Hematopoietic multipotent progenitor cell treated with erythropoietin and hydrocortisone succinate and interleukin-3 and kit ligand, for 4 days (in vitro differentiated cells): ENCODE measurements at regions not wholly inside any gene's neighbourhood (a gene's known extent, or its start where the extent isn't known, plus 50 kb on each side); places are given as distances from the start of the nearest gene placed in this dataset.

ENCODE experiments used
- DNase-seq: peaks from one replicate; pipeline ENCODE4 v3.0.0-alpha.2; 2015

DNA sequence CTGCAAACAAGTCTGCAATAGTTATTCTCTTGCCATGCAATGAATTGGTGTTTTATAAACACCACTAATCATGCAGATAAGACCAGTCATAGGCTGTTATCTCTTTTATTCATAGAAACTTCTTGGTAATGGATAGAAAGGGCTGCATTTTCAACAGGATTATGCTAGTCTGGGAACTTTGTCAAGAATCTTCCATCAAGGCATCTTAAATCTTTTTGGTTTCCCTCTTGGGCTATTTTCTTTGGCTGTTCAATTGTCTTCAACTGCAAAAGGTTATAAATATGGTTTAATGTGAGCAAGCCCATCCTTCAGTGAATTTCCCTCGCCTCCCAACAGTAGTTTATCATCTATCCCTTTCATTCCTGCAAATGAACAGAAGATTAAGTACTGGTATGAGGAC is 59.0 kb upstream of the MINAR1 start:
- no peak for DNase-seq

DNA sequence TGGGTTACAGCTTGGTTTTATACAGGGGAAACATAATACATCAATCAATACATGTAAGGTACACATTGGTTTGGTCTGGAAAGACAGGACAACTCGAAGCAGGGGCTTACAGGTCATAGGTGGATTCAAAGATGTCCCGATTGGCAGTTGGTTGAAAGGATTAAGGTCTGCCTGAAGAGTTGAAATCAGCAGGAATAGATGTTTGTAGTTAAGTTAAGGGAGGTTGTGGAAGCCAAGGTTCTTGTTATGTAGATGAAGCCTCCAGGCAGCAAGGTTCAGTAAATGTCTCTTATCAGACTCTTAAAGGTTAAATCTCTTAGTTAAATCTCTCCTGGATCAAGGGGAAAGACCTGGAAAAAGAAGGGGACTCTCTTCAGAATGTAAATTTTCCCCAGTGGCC is 58.4 kb upstream of the MINAR1 start:
- no peak for DNase-seq

DNA sequence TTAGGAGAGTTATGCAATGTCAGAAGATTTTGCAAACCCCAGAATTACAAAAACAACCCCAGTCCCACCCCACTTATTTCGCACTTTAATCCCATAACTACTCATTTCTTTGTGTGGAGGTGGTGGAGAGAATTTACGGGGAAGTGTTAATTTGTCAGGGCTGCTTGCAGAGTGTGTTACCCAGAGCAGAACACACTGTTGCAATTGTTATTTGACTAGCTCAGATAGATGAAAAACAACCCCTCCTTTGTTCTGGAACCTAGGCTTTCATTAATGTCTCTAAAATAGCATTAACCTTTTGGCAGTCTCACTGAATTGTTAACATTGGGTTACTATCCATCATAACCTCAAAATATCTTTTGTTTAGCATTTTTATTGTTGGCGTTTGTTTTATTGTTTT is 55.8 kb upstream of the MINAR1 start:
- DNase-seq = no peak

DNA sequence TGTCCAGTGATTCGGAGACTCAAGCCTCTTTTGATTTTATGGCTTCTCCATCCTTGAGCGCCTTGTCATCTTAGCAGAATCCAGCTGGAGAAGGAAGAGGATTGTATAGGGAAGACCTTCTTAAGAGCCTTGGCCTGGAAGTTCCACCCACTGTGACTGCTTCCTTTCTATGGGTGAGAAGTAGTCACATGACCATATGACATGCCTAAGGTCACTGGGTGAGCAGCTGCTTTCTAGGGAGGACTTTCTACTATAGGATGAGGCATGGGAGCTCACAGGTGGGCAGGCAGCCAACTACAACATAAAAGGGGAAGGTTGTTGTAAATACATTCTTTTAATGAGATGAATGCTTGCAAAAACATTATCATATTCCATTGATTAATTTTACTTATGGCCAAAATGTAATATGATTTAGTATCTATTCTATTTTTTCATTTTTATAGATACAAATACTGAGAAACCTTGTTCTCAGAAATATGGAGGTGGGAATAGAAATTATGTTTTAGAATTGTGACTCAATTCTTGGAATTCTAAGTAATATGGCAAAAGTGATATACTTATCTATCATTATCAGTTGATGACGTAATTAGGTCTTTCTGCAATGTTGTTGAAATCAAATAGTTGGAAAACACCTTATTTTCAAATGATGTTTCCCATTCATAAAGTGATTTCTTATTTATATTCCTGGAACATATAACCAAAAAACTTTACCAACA is 53.6 kb upstream of the MINAR1 start:
- DNase-seq = peak; percentile 41

DNA sequence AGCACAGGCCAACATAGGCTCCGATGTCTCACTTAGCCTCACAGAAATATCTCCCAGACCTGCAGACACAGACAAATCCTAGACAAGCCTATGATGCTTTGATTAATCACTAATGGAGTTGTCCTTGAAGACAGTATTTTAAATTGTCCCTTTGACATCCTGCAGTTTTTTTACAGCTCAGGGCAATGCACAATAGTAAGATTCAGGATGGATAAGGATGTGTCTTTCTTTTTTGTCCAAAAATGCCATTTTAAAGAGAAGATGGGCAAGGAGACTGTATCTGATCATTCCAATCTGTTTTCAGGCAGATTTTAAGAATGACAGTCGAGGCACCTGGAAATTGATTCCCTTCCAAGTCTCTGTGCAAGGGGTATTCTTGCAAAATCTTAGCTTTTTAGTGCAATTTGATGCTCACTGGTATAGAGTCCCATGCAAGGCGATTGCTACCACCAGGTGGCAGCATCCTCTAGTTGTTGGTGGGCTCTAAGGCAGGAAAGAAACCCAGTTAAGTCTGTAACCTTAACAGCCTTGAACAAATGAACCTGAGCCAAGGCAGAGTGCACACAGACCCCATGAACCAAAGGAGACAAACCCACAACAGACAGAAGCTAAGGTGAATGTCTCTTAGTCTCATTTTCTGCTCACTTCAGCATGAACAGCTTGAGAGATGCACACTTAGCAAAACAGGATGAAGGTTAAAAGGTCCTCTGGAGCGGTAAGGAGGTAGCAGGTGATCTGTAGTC is 51.2 kb upstream of the MINAR1 start:
- DNase-seq = peak; percentile 85

DNA sequence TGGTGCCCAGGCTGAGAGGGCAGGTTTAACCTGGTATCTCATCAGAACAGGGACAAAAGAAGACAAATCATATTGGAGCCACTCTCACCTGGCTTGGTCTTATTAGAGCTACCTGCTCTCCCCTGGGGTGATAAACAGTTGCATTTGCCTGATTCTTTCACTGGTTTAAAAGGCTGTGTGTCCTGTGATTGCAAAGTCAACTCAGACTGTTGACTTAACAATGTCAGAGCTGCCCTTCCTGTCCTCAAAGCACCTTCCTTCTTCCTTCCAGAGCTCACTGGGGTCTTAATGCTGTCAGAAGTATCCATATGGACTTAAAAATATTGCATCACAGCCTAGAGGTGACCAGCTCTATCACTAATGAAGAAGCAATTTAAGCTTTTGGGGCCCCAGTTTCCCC is 50.5 kb upstream of the MINAR1 start:
- no peak for DNase-seq
